GM23248 (cell line): ENCODE measurements at regions not wholly inside any gene's neighbourhood (a gene's known extent, or its start where the extent isn't known, plus 50 kb on each side); places are given as distances from the start of the nearest gene placed in this dataset.

Experiments
- EZH2 ChIP-seq: fragments of 200-600 bp; sonication (generic); IDR thresholded peaks from 2 replicates; pipeline ENCODE4 v1.6.1; 2018; ENCODE audit warnings: antibody characterized with exemption, mild to moderate bottlenecking; ENCODE audit not compliant: insufficient read depth, poor library complexity, severe bottlenecking
- EZH2phosphoT487 ChIP-seq: fragments of 200-600 bp; sonication (generic); IDR thresholded peaks from 2 replicates; pipeline ENCODE4 v1.6.1; 2018; ENCODE audit warnings: antibody characterized with exemption, moderate library complexity, mild to moderate bottlenecking, low read depth; ENCODE audit not compliant: insufficient read depth

- no peak for TF ChIP-seq EZH2
- no peak for TF ChIP-seq EZH2phosphoT487
Measured at GRCh38 chr5:3825531-3826451, 230.2 kb downstream of the IRX1 start.
